ENCODE measurements at regions not wholly inside any gene's neighbourhood (a gene's known extent, or its start where the extent isn't known, plus 50 kb on each side); places are given as distances from the start of the nearest gene placed in this dataset.
"Not testable (repeated sequence)": the region's sequence is repeated elsewhere in the genome, so short reads cannot be mapped to it uniquely, and the experiment has no call there.

DNA sequence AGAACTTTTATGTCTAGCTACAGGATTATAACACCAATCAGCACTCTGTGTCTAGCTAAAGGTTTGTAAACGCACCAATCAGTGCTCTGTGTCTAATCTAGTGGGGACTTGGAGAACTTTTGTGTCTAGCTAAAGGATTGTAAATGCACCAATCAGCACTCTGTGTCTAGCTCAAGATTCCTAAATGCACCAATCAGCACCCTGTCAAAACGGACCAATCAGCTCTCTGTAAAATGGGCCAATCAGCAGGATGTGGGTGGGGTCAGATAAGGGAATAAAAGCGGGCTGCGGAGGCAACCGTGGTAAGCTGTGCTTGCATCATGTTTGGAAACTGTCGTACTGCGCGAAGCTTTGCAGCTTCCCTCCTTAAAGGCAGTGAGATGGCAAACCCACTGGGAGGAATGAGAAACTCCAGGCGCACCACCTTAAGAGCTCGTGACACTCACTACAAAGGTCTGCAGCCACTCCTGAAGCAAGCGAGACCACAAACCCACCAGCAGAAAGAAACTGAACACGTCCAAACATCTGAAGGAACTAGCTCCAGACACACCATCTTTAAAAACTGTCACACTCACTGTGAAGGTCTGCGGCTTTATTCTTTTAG is 112.1 kb upstream of the DUSP22 start:
- not testable (repeated sequence) for DNase-seq (ENCODE audit: low spot score)

- DNase-seq (ENCODE audit: low spot score), result no peak
Observed at GRCh38 chr6:181049-181654, 111.1 kb upstream of the DUSP22 start.

DNA sequence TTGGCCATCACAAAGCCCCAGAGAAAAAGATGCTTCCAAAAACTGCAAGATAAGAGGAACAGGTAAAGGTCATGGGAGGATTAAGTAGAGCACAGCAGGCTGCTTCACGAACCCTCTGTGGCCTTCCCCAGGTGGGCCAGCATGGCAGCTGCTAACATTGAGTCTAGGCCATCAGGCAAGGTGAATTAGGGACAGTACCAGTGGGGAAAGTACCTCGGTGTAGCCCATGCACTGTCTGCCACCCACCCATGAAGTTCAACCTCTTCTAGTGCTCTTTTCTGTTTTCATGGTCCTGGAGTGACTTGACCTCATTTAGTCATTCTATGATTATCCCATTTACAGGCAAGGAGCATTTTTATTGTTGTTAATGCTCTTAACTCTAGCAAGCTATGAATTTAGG is 108.6 kb upstream of the DUSP22 start:
- DNase-seq (ENCODE audit: low spot score), result no peak

DNA sequence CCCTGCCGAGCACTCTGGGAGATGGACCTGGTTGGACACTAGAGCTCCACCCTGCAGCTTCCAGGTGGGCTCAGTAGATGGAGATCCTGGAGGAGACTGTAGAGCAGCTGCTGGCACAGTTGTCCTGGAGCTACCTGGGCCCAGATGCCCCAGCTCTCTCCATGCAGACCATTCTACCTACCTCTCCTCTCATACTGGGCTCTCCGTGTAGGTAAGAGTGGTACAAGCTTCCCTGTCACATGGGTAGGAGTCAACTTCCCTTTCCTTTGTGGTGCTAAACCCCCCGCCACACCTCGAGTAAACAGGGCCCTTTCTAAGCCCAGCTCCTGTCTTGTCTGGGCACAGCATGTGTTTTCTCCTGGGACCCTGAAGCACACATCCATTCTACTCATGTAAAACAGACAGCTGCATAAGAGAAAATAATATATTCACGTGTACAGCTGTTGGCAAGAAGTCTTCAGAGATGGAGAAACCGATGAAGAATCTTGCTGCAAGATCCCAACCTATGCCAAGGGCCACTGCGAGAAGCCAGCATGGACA is 108.1 kb upstream of the DUSP22 start:
- no peak for DNase-seq (ENCODE audit: low spot score)

- DNase-seq (ENCODE audit: low spot score), result no peak
Observed at GRCh38 chr6:186340-186965, 105.8 kb upstream of the DUSP22 start.

GRCh38 chr6:187210-187861 is 105.0 kb upstream of the DUSP22 start:
- no peak for DNase-seq (ENCODE audit: low spot score)

DNA sequence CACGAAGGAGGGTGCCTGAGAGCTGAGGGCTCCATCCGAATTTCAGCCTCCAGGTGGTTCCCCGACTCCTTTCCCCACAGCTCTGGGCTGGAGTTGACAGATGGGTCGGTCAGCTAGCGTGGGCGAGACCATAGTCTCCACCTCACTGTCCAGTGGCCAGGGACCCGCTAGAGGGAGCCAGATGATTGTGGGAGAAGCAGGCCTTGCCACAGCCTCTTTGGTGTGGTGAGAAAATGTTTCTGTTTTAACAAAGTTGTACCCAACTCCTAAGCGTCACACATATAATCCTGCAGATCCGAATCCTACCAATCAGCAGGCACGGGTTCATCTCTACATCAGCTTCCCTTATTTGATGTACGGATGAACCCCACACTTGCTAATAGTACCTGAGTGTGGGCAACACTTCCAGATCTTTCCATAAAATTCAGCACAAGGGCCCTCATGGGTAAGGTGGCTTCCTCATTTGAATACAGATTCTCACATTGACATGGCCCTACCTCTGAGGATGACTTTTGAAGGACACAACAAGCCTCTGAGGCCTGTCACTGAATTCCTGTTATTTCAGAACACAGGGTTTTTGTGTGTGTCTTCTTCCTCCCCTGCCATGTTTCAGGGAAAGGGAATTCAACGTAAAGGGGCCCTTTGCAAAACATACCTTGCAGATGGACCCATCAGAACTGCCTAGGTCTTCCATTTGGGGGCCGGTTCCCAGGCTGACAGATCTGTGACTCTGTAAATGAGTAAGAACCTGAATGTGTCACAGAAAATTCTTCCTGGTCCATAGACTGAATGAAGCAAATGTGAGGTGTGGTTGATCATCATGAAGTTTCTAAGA is 103.2 kb upstream of the DUSP22 start:
- peak; percentile 84 for DNase-seq (ENCODE audit: low spot score)

GRCh38 chr6:189676-190075 is 102.6 kb upstream of the DUSP22 start:
- no peak for DNase-seq (ENCODE audit: low spot score)

- DNase-seq (ENCODE audit: low spot score), result no peak
Observed at GRCh38 chr6:190596-191395, 101.5 kb upstream of the DUSP22 start.

DNA sequence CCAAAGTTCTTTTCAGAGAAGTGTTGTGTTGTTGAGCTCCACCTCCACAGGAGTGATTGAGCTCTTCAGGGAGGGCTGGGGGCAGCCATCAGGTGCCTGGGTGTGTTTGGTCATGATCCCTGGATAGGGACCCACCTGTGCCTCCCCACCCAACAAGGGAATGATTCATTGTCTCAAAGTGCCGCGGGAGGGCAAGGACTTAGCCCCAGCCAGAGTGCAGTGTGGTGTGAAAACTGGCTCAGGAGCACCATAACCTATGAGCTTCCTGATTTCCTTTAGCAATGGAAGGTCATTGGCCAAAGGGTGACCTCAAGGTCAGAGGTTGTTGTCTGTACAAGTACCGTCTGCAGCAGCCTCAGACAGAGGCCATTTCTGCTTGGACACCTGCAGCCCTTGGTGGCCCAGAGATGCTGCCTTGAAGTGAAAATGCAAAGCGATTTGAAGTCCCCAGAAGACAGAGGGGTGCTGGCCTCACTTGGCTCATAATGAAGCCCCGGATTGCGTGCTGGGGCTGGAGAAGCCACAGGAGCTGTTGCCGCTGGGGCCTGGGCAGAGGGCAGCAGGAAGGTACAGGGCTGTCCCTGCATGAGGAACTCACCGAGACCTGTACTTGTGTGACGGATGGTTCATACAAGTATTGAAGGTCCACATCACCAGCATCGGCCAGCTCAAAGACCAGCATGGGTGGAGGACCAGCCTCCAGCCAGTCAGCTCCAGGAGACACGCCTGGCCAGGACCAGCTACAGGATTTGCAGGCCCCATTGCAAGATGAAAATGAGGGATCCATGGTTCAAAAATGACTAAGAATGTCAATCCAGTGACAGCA is 100.6 kb upstream of the DUSP22 start:
- DNase-seq (ENCODE audit: low spot score), result no peak

- DNase-seq (ENCODE audit: low spot score), result no peak
Observed at GRCh38 chr6:192313-192664, 100.0 kb upstream of the DUSP22 start.

DNA sequence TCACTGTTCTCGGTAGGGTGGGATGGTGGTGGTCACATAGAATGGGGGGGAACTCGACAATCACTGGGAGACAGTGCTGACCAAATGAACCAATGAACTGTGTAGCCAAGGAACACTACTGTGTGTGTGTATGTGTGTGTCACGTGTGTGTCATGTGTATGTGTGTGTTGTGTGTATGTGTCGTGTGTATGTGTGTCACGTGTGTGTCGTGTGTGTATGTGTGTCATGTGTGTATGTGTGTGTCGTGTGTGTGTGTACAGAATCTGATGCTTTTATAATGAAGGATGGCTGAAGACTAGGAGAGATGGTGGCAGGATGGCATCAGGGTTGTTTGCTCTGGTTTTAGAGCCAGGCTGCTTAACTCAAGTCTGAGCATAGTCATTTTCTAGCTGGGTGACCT is 99.1 kb upstream of the DUSP22 start:
- no peak for DNase-seq (ENCODE audit: low spot score)

DNA sequence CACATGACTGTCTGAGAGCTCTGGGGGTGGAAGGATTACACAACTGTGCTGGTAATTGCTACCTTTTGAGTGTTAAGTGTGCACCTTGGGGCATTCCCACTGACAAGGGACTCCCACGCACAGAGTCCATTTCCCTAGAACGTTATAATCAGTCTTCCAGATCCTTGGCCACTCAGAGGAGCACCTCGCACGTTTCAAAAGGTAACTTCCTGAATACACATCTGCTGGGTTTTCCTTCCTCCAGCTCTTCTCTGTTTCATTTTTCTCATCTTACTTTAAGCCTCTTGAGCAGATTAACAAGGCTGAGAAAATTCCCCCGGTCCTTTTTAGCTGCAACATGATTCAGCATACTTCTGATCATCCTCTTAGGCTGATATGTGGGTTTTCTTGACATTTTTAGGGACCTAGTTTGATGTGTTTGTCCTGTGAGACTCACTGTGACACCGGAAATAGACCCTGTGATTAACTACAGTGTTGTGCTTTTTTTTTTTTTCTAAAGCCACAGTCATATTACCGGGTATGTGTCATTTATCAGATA is 98.4 kb upstream of the DUSP22 start:
- DNase-seq (ENCODE audit: low spot score), result no peak

DNA sequence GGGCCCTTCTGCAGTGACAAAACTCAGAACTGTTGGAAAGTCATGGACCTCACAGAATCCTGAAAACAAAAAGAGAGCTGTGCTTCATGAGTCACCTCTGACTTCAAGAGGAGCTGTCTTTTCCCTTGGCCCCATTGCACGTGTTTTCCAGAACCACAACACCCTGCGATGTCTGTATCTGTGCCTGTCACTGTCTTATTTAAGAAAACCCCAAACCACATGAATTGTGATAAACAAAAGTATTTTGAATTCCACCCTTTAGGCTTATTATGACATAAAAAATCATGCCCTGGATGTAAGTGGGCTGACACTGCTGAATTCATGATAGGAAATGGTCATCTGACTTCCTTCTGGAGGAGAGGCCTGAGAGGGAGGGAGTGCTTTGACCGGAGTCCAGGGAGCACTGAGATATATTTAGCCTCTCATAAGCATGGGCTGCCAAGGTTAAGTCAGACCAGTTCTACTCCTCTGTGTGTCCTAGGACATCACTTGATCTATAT is 96.4 kb upstream of the DUSP22 start:
- DNase-seq (ENCODE audit: low spot score), result no peak

DNA sequence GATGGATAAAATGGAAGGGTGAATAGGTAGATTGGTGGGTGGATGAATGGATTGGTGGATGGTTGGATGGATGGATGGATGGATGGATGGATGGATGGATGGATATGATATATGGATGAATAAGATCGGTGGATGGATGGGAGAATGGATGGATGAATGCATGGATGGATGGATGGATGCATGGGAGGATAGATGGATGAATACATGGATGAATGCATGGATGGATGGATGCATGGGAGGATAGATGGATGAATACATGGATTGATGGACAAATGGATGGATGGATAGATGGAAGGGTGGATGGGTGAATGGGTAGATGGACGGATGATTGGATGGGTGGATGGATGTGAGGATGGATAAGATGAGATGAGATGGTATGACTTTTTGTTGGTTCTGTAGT is 95.7 kb upstream of the DUSP22 start:
- no peak for DNase-seq (ENCODE audit: low spot score)

- DNase-seq (ENCODE audit: low spot score), result no peak
Observed at GRCh38 chr6:203661-204060, 88.6 kb upstream of the DUSP22 start.

GRCh38 chr6:206264-206663 is 86.0 kb upstream of the DUSP22 start:
- no peak for DNase-seq (ENCODE audit: low spot score)

GRCh38 chr6:208364-208763 is 83.9 kb upstream of the DUSP22 start:
- DNase-seq (ENCODE audit: low spot score), result no peak

GRCh38 chr6:208938-209337 is 83.3 kb upstream of the DUSP22 start:
- DNase-seq (ENCODE audit: low spot score), result no peak

Measured in SW480 (cell line).